K562 (cell line): ENCODE measurements at regions not wholly inside any gene's neighbourhood (a gene's known extent, or its start where the extent isn't known, plus 50 kb on each side); places are given as distances from the start of the nearest gene placed in this dataset.

Source experiments
- AFF4 ChIP-seq: sonication (generic); formaldehyde crosslinking; IDR thresholded peaks from 2 replicates; pipeline ENCODE4 v1.8.0; 2023; ENCODE audit warnings: mild to moderate bottlenecking, missing genetic modification reagents
- ATF4 ChIP-seq: fragments of 450-650 bp; formaldehyde crosslinking; IDR thresholded peaks from 2 replicates; pipeline ENCODE4 v1.4.0; 2022; ENCODE audit warnings: mild to moderate bottlenecking, moderate library complexity
- DMBX1 ChIP-seq: fragments of 250-450 bp; sonication (Bioruptor Pico); IDR thresholded peaks from 2 replicates; pipeline ENCODE4 v1.8.0; 2022; ENCODE audit warnings: inconsistent platforms, mild to moderate bottlenecking, moderate library complexity, borderline replicate concordance
- ETV5 ChIP-seq: sonication (generic); formaldehyde crosslinking; IDR thresholded peaks from 2 replicates; pipeline ENCODE4 v1.4.0; 2020; ENCODE audit warnings: low read depth, mild to moderate bottlenecking, missing genetic modification reagents
- IRF2 ChIP-seq: sonication (generic); formaldehyde crosslinking; IDR thresholded peaks from 2 replicates; pipeline ENCODE4 v1.8.1; 2022; ENCODE audit warnings: mild to moderate bottlenecking, missing genetic modification reagents
- IRF9 ChIP-seq: fragments of 450-650 bp; IDR thresholded peaks from 2 replicates; pipeline ENCODE4 v1.6.1; 2016; ENCODE audit warnings: missing biosample characterization, missing genetic modification characterization
- MAX ChIP-seq: sonication (generic); formaldehyde crosslinking; IDR thresholded peaks from 2 replicates; pipeline ENCODE4 v1.9.0; 2022; ENCODE audit warnings: mild to moderate bottlenecking, missing genetic modification reagents
- NKRF ChIP-seq: fragments of 450-650 bp; IDR thresholded peaks from 2 replicates; pipeline ENCODE4 v1.6.1; 2016; ENCODE audit warnings: borderline replicate concordance
- RHOXF2B ChIP-seq: fragments of 250-450 bp; sonication (Bioruptor Pico); conservative IDR thresholded peaks from 2 replicates; pipeline ENCODE4 v1.5.1; 2021
- SRSF1 ChIP-seq: fragments of 200-400 bp; formaldehyde crosslinking; IDR thresholded peaks from 2 replicates; pipeline ENCODE4 v1.6.1; 2017; ENCODE audit warnings: mild to moderate bottlenecking, low read depth, low read length, moderate library complexity
- ZMIZ1 ChIP-seq, 2 experiments: fragments of 150-350 bp in 1 of 2; IDR thresholded peaks; 2 replicates each; pipeline ENCODE4 v1.6.1; 2012 to 2016; ENCODE audit warnings: low read depth in 2 of 2, low read length in 2 of 2, mild to moderate bottlenecking in 1 of 2, moderate library complexity in 1 of 2
- ZNF165 ChIP-seq: fragments of 250-450 bp; sonication (Bioruptor Pico); IDR thresholded peaks from 2 replicates; pipeline ENCODE4 v1.4.0; 2020; ENCODE audit warnings: borderline replicate concordance
- ZNF586 ChIP-seq: fragments of 450-650 bp; formaldehyde crosslinking; conservative IDR thresholded peaks from 2 replicates; pipeline ENCODE4 v1.4.0; 2020; ENCODE audit warnings: mild to moderate bottlenecking, moderate library complexity

- TF ChIP-seq AFF4 = no peak
- TF ChIP-seq ZNF586 (CRISPR knock-in tag) = no peak
- TF ChIP-seq MAX = no peak
- TF ChIP-seq NKRF = no peak
- peak in 1 of 2 experiments; percentile 74; a peak in 1 of 4 replicates for TF ChIP-seq ZMIZ1 (IDR thresholded peaks at IDR 0.05; ENCODE audit: low read depth in 2 of 2, low read length in 2 of 2)
- no peak for TF ChIP-seq SRSF1
- TF ChIP-seq ZNF165 (CRISPR knock-in tag) = no peak
- TF ChIP-seq ATF4 (CRISPR knock-in tag) = peak; percentile 67
- no peak for TF ChIP-seq RHOXF2B
- TF ChIP-seq DMBX1 = no peak
- no peak for TF ChIP-seq ETV5 (CRISPR knock-in tag)
- TF ChIP-seq IRF2 (CRISPR knock-in tag) = no peak
- TF ChIP-seq IRF9 = no peak
Observed at GRCh38 chr7:47685712-47686376, 103.9 kb upstream of the TNS3 start (continued).
